ENCODE measurements at regions not wholly inside any gene's neighbourhood (a gene's known extent, or its start where the extent isn't known, plus 50 kb on each side); places are given as distances from the start of the nearest gene placed in this dataset.

DNA sequence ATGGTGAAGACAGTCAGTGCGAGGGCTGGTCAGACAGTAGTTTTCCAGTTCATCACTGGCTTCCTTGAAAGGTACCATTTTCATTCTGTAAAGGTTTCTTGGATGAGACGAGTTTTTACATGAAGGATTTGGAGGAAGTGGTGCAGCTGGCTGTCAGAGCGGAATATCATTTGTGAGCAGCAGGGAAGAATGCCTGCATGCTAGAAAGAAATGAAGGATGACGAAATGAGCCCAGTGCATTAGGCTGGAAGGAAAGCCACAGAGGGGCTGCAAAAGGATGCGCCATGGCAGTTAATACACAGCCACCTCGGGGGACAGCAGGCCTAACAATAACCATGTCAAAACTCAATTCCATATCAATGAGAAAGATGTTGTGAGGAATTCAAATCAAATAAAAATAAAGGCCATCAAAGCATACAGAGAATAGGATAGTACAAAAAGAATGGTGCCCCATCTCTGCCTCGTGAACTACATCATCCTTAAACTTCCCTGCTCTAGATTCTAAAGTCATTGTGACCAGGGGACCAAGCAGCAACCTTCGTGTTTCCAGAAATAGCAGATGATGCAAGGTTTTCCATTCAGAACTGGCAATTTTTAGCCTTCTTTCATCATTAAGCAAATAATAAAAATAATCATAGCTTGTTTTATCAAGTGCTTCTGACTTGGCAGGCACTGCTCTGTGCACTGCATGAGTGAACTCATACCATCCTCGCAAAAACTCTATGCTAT lies 504.2 kb downstream of the RFC3 start:
- Histone ChIP-seq H3K27ac (peak overlapping the region in 3 of 12 donors; percentile 30 to 52 (median 43)), H3K36me3 (no peaks in the 10 kb centered on the region), H3K4me3 (no peak overlapping the region), H3K4me1 (peaks cover 0 to 8% (median 0%) of the 10 kb centered on the region in 12 donors), H3K9me3 (no peaks in the 10 kb centered on the region), H3K27me3 (no peaks in the 10 kb centered on the region)
- 64 to 72% (median 70%) methylated on average over 9 of the region's 9 CpGs for WGBS, 4 donors
- ATAC-seq (peak; percentile 51 to 90 (median 77)), DNase-seq (peak in 3 of 5 donors; percentile 10 to 30 (median 25))
- intact Hi-C loops (cut with DNase I), result no loop called here
- no peak for TF ChIP-seq POLR2A (IDR thresholded peaks at IDR 0.05)
- TF ChIP-seq, protein P1, sequence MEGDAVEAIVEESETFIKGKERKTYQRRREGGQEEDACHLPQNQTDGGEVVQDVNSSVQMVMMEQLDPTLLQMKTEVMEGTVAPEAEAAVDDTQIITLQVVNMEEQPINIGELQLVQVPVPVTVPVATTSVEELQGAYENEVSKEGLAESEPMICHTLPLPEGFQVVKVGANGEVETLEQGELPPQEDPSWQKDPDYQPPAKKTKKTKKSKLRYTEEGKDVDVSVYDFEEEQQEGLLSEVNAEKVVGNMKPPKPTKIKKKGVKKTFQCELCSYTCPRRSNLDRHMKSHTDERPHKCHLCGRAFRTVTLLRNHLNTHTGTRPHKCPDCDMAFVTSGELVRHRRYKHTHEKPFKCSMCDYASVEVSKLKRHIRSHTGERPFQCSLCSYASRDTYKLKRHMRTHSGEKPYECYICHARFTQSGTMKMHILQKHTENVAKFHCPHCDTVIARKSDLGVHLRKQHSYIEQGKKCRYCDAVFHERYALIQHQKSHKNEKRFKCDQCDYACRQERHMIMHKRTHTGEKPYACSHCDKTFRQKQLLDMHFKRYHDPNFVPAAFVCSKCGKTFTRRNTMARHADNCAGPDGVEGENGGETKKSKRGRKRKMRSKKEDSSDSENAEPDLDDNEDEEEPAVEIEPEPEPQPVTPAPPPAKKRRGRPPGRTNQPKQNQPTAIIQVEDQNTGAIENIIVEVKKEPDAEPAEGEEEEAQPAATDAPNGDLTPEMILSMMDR (IDR thresholded peaks at IDR 0.05), result no peak

DNA sequence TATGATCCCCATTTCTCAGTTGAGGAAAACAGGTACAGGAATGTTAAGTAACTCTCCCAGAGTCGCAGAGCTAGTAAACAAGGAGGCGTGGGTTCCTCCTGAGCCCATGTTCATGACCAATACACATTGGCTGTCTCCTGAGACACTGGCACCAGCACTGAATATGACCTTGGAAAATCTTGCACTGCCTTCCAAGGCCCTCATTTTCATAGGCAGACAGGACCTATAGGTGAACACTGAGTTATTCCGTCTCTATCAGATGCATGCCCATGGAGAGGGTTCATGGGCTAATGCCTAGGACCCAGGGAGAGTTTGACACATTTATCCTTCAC lies 504.8 kb downstream of the RFC3 start:
- TF ChIP-seq, protein P1 (IDR thresholded peaks at IDR 0.05), result no peak
- TF ChIP-seq POLR2A (IDR thresholded peaks at IDR 0.05), result no peak
- Histone ChIP-seq H3K27ac (peak overlapping the region in 2 of 12 donors; percentile 4 to 52), H3K4me1 (peaks cover 0 to 8% (median 0%) of the 10 kb centered on the region in 12 donors), H3K27me3 (no peaks in the 10 kb centered on the region), H3K36me3 (no peaks in the 10 kb centered on the region), H3K4me3 (no peak overlapping the region), H3K9me3 (no peaks in the 10 kb centered on the region)
- peak in 1 of 4 donors; percentile 38 for ATAC-seq
- intact Hi-C loops (cut with DNase I), result no loop called here
- WGBS, 4 donors, result 67 to 79% (median 75%) methylated on average over 3 of the region's 3 CpGs
- no peak for DNase-seq

DNA sequence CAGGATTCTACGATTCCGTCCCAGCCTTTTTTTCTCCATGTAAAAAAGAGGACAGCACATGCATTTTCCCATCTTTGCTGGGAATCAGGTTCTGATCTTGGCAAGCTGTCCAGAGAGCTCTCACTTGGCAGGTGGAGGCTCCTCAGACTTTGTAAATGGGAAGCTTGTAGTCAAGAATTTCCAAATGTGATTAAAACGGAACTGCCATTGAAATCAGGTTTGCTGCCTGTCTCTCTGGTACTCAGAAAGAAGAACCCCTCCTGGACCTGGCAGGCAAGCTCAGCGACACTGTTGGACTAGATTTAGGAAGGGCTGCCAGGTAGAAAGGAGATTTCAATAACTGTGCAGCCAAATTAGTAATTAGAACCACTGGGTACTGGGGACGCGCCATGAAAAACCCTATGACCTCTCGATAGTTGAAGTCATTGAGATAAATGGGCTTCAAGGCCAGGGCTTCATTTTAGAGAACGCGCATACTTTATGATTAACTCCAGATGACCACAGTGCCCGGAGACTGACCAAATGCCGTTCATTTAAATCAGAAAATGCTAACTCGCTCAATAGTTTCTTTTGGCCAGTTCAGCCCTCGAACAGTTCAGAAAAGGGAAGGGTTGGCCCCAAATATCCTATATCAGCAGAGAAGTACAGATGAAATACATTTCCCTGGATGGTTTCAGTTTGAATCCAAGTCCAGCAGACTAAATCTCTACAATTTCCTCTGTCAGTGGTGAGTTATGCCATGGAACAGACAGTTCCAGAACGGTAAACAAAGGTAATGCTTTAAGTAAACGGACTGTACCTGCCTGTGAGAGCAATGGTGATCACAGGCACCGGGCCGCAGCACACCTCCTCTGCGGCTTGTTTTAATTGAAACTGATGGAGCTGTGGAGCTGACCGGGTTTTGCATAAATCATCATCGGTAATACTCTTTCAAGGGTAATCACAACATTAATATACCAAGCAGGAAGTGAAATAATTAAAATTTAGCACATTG lies 517.4 kb downstream of the RFC3 start:
- 88 to 94% (median 94%) methylated on average over 20 of the region's 20 CpGs for WGBS, 4 donors
- no peak overlapping the region for H3K27ac ChIP-seq
- TF ChIP-seq POLR2A (IDR thresholded peaks at IDR 0.05), result no peak
- TF ChIP-seq, protein P1 (IDR thresholded peaks at IDR 0.05), result no peak
- no peak overlapping the region for H3K4me3 ChIP-seq
- DNase-seq (no peak), ATAC-seq (no peak)
- no peaks in the 10 kb centered on the region for H3K4me1 ChIP-seq
- intact Hi-C loops (cut with DNase I), result no loop called here
- peaks cover 0 to 11% (median 0%) of the 10 kb centered on the region in 12 donors for H3K9me3 ChIP-seq
- H3K27me3 ChIP-seq, result no peaks in the 10 kb centered on the region
- H3K36me3 ChIP-seq, result no peaks in the 10 kb centered on the region

DNA sequence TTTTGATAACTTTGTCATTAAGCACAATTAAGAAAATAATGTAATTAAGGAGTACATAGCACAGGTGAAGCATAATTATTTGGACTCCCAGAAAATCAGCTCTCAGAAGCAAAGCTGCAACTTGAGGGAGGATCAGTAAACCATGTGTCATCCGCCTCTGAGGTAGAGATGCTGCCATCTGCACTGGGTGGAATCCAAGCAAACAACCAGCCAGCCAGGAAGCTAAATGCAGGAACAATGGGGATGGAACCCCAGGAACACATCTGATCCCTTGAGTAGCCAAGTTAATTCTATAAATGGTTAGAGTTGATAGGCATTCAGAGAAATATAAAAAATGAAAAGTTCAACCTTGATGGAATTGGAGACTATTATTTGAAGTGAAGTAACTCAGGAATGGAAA lies 520.2 kb downstream of the RFC3 start:
- 91 to 96% (median 95%) methylated on average over 1 of the region's 1 CpG for WGBS, 4 donors
- no peak for ATAC-seq
- Histone ChIP-seq H3K36me3 (no peaks in the 10 kb centered on the region), H3K9me3 (peaks cover 0 to under 1% (median 0%) of the 10 kb centered on the region in 12 donors), H3K4me1 (no peaks in the 10 kb centered on the region), H3K27me3 (no peaks in the 10 kb centered on the region), H3K27ac (no peak overlapping the region), H3K4me3 (no peak overlapping the region)
- intact Hi-C loops (cut with DNase I), result no loop called here
- no peak for DNase-seq
- TF ChIP-seq POLR2A (IDR thresholded peaks at IDR 0.05), result no peak
- TF ChIP-seq, protein P1 (IDR thresholded peaks at IDR 0.05), result no peak

Data from heart left ventricle (tissue), 16 donors.